ENCODE measurements at regions not wholly inside any gene's neighbourhood (a gene's known extent, or its start where the extent isn't known, plus 50 kb on each side); places are given as distances from the start of the nearest gene placed in this dataset.

GRCh38 chr11:69944146-69944795, 125.1 kb upstream of the FGF3 start:
- Histone ChIP-seq H3K4me1 (ENCODE audit: insufficient read depth, low read length, poor library complexity, severe bottlenecking) (no peaks in the 10 kb centered on the region), H3K9me2 (replicated peaks; ENCODE audit: low read depth, low read length) (no peaks in the 10 kb centered on the region), H3K36me3 (ENCODE audit: insufficient read depth, low read length) (no peaks in the 10 kb centered on the region), H3K9me3 (ENCODE audit: insufficient read depth, low read depth, low read length) (no peaks in the 10 kb centered on the region), H2AFZ (ENCODE audit: low read length) (no peak overlapping the region), H3K4me3 (ENCODE audit: low read length, poor library complexity, severe bottlenecking) (no peak overlapping the region), H3K79me2 (ENCODE audit: insufficient read depth, low read length) (no peaks in the 10 kb centered on the region), H3K27me3 (ENCODE audit: insufficient read depth, low read length, poor library complexity, severe bottlenecking) (no peaks in the 10 kb centered on the region), H3K4me2 (ENCODE audit: low read depth, low read length, poor library complexity, severe bottlenecking) (no peak overlapping the region), H3K9ac (ENCODE audit: low read depth, low read length, poor library complexity, severe bottlenecking) (no peak overlapping the region), H3F3A (ENCODE audit: low read depth) (no peaks in the 10 kb centered on the region), H4K20me1 (ENCODE audit: insufficient read depth, low read length, poor library complexity, severe bottlenecking) (no peaks in the 10 kb centered on the region)
- TF ChIP-seq EZH2phosphoT487 (IDR thresholded peaks at IDR 0.05; ENCODE audit: borderline replicate concordance) (no peak), CTCF (conservative IDR thresholded peaks at IDR 0.05; ENCODE audit: low read length) (no peak)

GRCh38 chr11:69945157-69945556, 125.9 kb upstream of the FGF3 start:
- Histone ChIP-seq H3K9ac (ENCODE audit: low read depth, low read length, poor library complexity, severe bottlenecking) (no peak overlapping the region), H3K27me3 (ENCODE audit: insufficient read depth, low read length, poor library complexity, severe bottlenecking) (no peaks in the 10 kb centered on the region), H3K9me3 (ENCODE audit: insufficient read depth, low read depth, low read length) (no peaks in the 10 kb centered on the region), H3K4me1 (ENCODE audit: insufficient read depth, low read length, poor library complexity, severe bottlenecking) (no peaks in the 10 kb centered on the region), H3K4me2 (ENCODE audit: low read depth, low read length, poor library complexity, severe bottlenecking) (no peak overlapping the region), H3K4me3 (ENCODE audit: low read length, poor library complexity, severe bottlenecking) (no peak overlapping the region), H4K20me1 (ENCODE audit: insufficient read depth, low read length, poor library complexity, severe bottlenecking) (no peaks in the 10 kb centered on the region), H2AFZ (ENCODE audit: low read length) (no peak overlapping the region), H3K36me3 (ENCODE audit: insufficient read depth, low read length) (no peaks in the 10 kb centered on the region), H3K9me2 (replicated peaks; ENCODE audit: low read depth, low read length) (no peaks in the 10 kb centered on the region), H3F3A (ENCODE audit: low read depth) (no peaks in the 10 kb centered on the region), H3K79me2 (ENCODE audit: insufficient read depth, low read length) (no peaks in the 10 kb centered on the region)
- TF ChIP-seq CTCF (conservative IDR thresholded peaks at IDR 0.05; ENCODE audit: low read length): no peak
- TF ChIP-seq EZH2phosphoT487 (IDR thresholded peaks at IDR 0.05; ENCODE audit: borderline replicate concordance): no peak

- H2AFZ ChIP-seq (ENCODE audit: low read length): no peak overlapping the region
- H3K79me2 ChIP-seq (ENCODE audit: insufficient read depth, low read length): no peaks in the 10 kb centered on the region
- no peaks in the 10 kb centered on the region for H3K4me1 ChIP-seq (ENCODE audit: insufficient read depth, low read length, poor library complexity, severe bottlenecking)
- no peaks in the 10 kb centered on the region for H3K27me3 ChIP-seq (ENCODE audit: insufficient read depth, low read length, poor library complexity, severe bottlenecking)
- no peaks in the 10 kb centered on the region for H3F3A ChIP-seq (ENCODE audit: low read depth)
- no peaks in the 10 kb centered on the region for H3K9me3 ChIP-seq (ENCODE audit: insufficient read depth, low read depth, low read length)
- no peak overlapping the region for H3K4me2 ChIP-seq (ENCODE audit: low read depth, low read length, poor library complexity, severe bottlenecking)
- TF ChIP-seq EZH2phosphoT487 (IDR thresholded peaks at IDR 0.05; ENCODE audit: borderline replicate concordance) (no peak), CTCF (conservative IDR thresholded peaks at IDR 0.05; ENCODE audit: low read length) (no peak)
- no peak overlapping the region for H3K4me3 ChIP-seq (ENCODE audit: low read length, poor library complexity, severe bottlenecking)
- H3K36me3 ChIP-seq (ENCODE audit: insufficient read depth, low read length): no peaks in the 10 kb centered on the region
- no peak overlapping the region for H3K9ac ChIP-seq (ENCODE audit: low read depth, low read length, poor library complexity, severe bottlenecking)
- no peaks in the 10 kb centered on the region for H3K9me2 ChIP-seq (replicated peaks; ENCODE audit: low read depth, low read length)
- H4K20me1 ChIP-seq (ENCODE audit: insufficient read depth, low read length, poor library complexity, severe bottlenecking): no peaks in the 10 kb centered on the region
These were observed 128.0 kb upstream of the FGF3 start for GRCh38 chr11:69947059-69947792.
